Tibial nerve (tissue), 4 donors: ENCODE measurements at regions not wholly inside any gene's neighbourhood (a gene's known extent, or its start where the extent isn't known, plus 50 kb on each side); places are given as distances from the start of the nearest gene placed in this dataset.

Experiments
- DNase-seq, 2 donors: peaks; one replicate each; pipeline ENCODE4 v3.0.0-alpha.2; 2019; ENCODE audit warnings: low spot score in 2 of 2
- H3K27ac ChIP-seq, 4 donors: fragments of 200-600 bp; sonication (generic) in 3 of 4; one replicate each; pipeline ENCODE4 v1.5.1; 2017 to 2019; ENCODE audit warnings: mild to moderate bottlenecking in 1 of 4
- H3K27me3 ChIP-seq, 2 donors: fragments of 200-600 bp; sonication (generic) in 1 of 2; one replicate each; pipeline versions ENCODE4 v1.5.1 to v1.6.0; 2017 to 2019
- H3K36me3 ChIP-seq, 3 donors: fragments of 200-600 bp; sonication (generic); one replicate each; pipeline ENCODE4 v1.5.1; 2018 to 2019
- H3K4me1 ChIP-seq, 4 donors: fragments of 200-600 bp; sonication (generic) in 3 of 4; one replicate each; pipeline ENCODE4 v1.5.1; 2017 to 2019
- H3K4me3 ChIP-seq, 4 donors: fragments of 200-600 bp; sonication (generic) in 3 of 4; one replicate each; pipeline ENCODE4 v1.5.1; 2017 to 2019; ENCODE audit warnings: mild to moderate bottlenecking in 1 of 4, moderate library complexity in 1 of 4
- H3K9me3 ChIP-seq, 4 donors: fragments of 200-600 bp; sonication (generic) in 3 of 4; one replicate each; pipeline ENCODE4 v1.5.1; 2017 to 2019
- EP300 ChIP-seq, 2 donors: sonication (generic); formaldehyde crosslinking; IDR thresholded peaks; one replicate each; pipeline ENCODE4 v1.6.1; 2017; ENCODE audit warnings: antibody characterized with exemption in 2 of 2, mild to moderate bottlenecking in 1 of 2
- POLR2A ChIP-seq, 2 donors: fragments of 450-650 bp; IDR thresholded peaks; one replicate each; pipeline ENCODE4 v1.6.1; 2017; ENCODE audit warnings: antibody characterized with exemption in 2 of 2, mild to moderate bottlenecking in 2 of 2, moderate library complexity in 2 of 2
- WGBS, 2 donors: methylation state at CpG; one replicate each; pipeline ENCODE4 v1.1.5; 2018; 5-methylcytosine and 5-hydroxymethylcytosine counted together
- TF ChIP-seq, protein P1 (sequence below), 5 experiments: fragments of 200-600 bp in 3 of 5; fragments of 450-650 bp in 2 of 5; sonication (generic) in 3 of 5; IDR thresholded peaks; one replicate each; pipeline ENCODE4 v1.5.1; 2016 to 2019; ENCODE audit warnings: antibody characterized with exemption in 5 of 5, mild to moderate bottlenecking in 3 of 5, moderate library complexity in 2 of 5

DNA sequence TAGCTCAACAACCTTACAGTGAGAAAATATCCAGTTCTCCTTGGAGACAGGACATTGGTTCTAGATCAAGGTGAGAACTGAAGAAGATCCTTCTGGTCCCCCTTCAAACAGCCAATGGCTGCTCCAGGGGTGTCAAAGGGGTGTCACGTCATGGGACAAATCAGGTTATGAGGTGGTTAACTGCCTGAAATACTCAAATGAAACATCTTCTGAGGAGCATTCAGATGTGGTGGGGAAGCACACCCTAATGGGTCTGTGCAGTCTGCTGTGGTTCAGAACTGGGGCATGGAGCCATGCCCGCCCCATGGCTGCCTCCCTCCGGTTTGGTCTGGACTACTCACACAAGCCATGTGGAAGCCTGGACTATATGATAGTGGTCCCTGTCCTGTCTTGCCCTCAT lies 52.4 kb upstream of the PARP11 start:
- Histone ChIP-seq H3K27me3 (peaks cover 0 to 20% of the 10 kb centered on the region in 2 donors), H3K36me3 (no peaks in the 10 kb centered on the region), H3K27ac (no peak overlapping the region), H3K9me3 (no peaks in the 10 kb centered on the region), H3K4me1 (peaks cover 0 to 15% (median 2%) of the 10 kb centered on the region in 4 donors), H3K4me3 (no peak overlapping the region)
- DNase-seq = no peak
- WGBS, 2 donors = 95 to 96% methylated on average over 3 of the region's 3 CpGs
- TF ChIP-seq EP300 (IDR thresholded peaks at IDR 0.05) (no peak), POLR2A (IDR thresholded peaks at IDR 0.05) (no peak)
- TF ChIP-seq, protein P1, sequence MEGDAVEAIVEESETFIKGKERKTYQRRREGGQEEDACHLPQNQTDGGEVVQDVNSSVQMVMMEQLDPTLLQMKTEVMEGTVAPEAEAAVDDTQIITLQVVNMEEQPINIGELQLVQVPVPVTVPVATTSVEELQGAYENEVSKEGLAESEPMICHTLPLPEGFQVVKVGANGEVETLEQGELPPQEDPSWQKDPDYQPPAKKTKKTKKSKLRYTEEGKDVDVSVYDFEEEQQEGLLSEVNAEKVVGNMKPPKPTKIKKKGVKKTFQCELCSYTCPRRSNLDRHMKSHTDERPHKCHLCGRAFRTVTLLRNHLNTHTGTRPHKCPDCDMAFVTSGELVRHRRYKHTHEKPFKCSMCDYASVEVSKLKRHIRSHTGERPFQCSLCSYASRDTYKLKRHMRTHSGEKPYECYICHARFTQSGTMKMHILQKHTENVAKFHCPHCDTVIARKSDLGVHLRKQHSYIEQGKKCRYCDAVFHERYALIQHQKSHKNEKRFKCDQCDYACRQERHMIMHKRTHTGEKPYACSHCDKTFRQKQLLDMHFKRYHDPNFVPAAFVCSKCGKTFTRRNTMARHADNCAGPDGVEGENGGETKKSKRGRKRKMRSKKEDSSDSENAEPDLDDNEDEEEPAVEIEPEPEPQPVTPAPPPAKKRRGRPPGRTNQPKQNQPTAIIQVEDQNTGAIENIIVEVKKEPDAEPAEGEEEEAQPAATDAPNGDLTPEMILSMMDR (IDR thresholded peaks at IDR 0.05) = no peak

DNA sequence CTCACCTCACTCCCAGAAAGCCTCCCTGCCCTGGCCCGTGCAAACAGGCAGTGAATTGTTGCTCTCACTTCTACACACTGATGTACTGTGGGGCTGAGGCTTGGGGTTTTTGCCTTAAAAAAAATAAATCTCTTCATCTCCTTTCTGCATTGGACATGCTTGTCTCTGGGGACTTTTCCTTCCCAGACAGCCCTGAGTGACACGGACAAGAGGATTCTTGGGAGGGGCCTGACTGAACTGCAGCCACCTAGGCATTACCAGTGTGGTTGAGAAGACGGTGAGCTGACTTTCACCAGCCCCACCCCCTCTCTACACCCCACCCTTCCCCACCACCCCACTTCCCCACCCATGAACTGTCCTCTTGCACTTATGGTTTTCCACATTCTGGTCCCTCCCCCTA lies 51.6 kb upstream of the PARP11 start:
- no peak for DNase-seq
- H3K4me1 ChIP-seq = peaks cover 0 to 22% (median 2%) of the 10 kb centered on the region in 4 donors
- no peak overlapping the region for H3K4me3 ChIP-seq
- no peaks in the 10 kb centered on the region for H3K9me3 ChIP-seq
- H3K36me3 ChIP-seq = no peaks in the 10 kb centered on the region
- 56 to 60% methylated on average over 3 of the region's 3 CpGs for WGBS, 2 donors
- peaks cover 0 to 14% of the 10 kb centered on the region in 2 donors for H3K27me3 ChIP-seq
- no peak overlapping the region for H3K27ac ChIP-seq
- no peak for TF ChIP-seq EP300 (IDR thresholded peaks at IDR 0.05)
- TF ChIP-seq, protein P1 (IDR thresholded peaks at IDR 0.05) = no peak
- no peak for TF ChIP-seq POLR2A (IDR thresholded peaks at IDR 0.05)

DNA sequence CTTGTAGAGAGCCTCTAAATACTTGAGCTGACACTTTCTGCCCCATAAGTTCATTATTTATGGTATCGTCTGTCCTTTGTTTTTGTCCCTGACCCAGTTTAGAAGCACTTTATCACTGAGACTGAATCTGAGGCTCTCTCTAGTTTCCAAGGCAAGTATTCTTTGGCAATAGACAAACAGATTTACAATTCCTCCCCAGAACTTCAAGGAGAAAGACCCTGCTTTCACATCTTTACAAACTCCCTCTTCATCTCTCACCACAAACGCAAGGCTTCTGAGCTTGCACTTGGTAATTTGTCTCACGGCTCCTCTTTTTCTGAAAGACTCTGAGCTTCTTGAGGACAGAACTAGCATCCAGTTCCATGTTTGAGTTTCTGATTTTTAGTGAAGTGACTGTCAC lies 49.8 kb upstream of the PARP11 start:
- TF ChIP-seq EP300 (IDR thresholded peaks at IDR 0.05) = no peak
- TF ChIP-seq POLR2A (IDR thresholded peaks at IDR 0.05) = no peak
- TF ChIP-seq, protein P1 (IDR thresholded peaks at IDR 0.05) = no peak
- H3K27ac ChIP-seq = no peak overlapping the region
- H3K27me3 ChIP-seq = peaks cover 0 to 14% of the 10 kb centered on the region in 2 donors
- WGBS, 2 donors = 51 to 52% methylated on average over 3 of the region's 3 CpGs
- H3K4me1 ChIP-seq = peaks cover 0 to 14% (median 2%) of the 10 kb centered on the region in 4 donors
- no peak for DNase-seq
- H3K9me3 ChIP-seq = no peaks in the 10 kb centered on the region
- no peak overlapping the region for H3K4me3 ChIP-seq
- H3K36me3 ChIP-seq = no peaks in the 10 kb centered on the region
